ENCODE measurements at regions not wholly inside any gene's neighbourhood (a gene's known extent, or its start where the extent isn't known, plus 50 kb on each side); places are given as distances from the start of the nearest gene placed in this dataset.

- DNase-seq (ENCODE audit: low spot score) = no peak
Observed at GRCh38 chr10:131691481-131692090, 209.2 kb upstream of the PPP2R2D start.

- no peak for DNase-seq (ENCODE audit: low spot score)
Observed at GRCh38 chr10:131692176-131692575, 208.6 kb upstream of the PPP2R2D start.

- no peak for DNase-seq (ENCODE audit: low spot score)
Observed at GRCh38 chr10:131692686-131693334, 208.0 kb upstream of the PPP2R2D start.

- no peak for DNase-seq (ENCODE audit: low spot score)
Observed at GRCh38 chr10:131693766-131694165, 207.0 kb upstream of the PPP2R2D start.

GRCh38 chr10:131694168-131694780, 206.5 kb upstream of the PPP2R2D start:
- no peak for DNase-seq (ENCODE audit: low spot score)

- DNase-seq (ENCODE audit: low spot score) = no peak
Observed at GRCh38 chr10:131694781-131695495, 205.9 kb upstream of the PPP2R2D start.

- DNase-seq (ENCODE audit: low spot score) = no peak
Observed at GRCh38 chr10:131695496-131696165, 205.2 kb upstream of the PPP2R2D start.

GRCh38 chr10:131697476-131698128, 203.2 kb upstream of the PPP2R2D start:
- no peak for DNase-seq (ENCODE audit: low spot score)

GRCh38 chr10:131698232-131698631, 202.6 kb upstream of the PPP2R2D start:
- DNase-seq (ENCODE audit: low spot score) = no peak

GRCh38 chr10:131698986-131699385, 201.8 kb upstream of the PPP2R2D start:
- no peak for DNase-seq (ENCODE audit: low spot score)

GRCh38 chr10:131700032-131700431, 200.8 kb upstream of the PPP2R2D start:
- no peak for DNase-seq (ENCODE audit: low spot score)

- DNase-seq (ENCODE audit: low spot score) = no peak
Observed at GRCh38 chr10:131700506-131700905, 200.3 kb upstream of the PPP2R2D start.

GRCh38 chr10:131701131-131701947, 199.5 kb upstream of the PPP2R2D start:
- no peak for DNase-seq (ENCODE audit: low spot score)

- no peak for DNase-seq (ENCODE audit: low spot score)
Observed at GRCh38 chr10:131702531-131703356, 198.1 kb upstream of the PPP2R2D start.

- no peak for DNase-seq (ENCODE audit: low spot score)
Observed at GRCh38 chr10:131703541-131703940, 197.3 kb upstream of the PPP2R2D start.

GRCh38 chr10:131703941-131704340, 196.9 kb upstream of the PPP2R2D start:
- DNase-seq (ENCODE audit: low spot score) = no peak

GRCh38 chr10:131706476-131706875, 194.3 kb upstream of the PPP2R2D start:
- DNase-seq (ENCODE audit: low spot score) = no peak

GRCh38 chr10:131706952-131707351, 193.9 kb upstream of the PPP2R2D start:
- DNase-seq (ENCODE audit: low spot score) = no peak

- DNase-seq (ENCODE audit: low spot score) = no peak
Observed at GRCh38 chr10:131708225-131708880, 192.5 kb upstream of the PPP2R2D start.
